ENCODE measurements at regions not wholly inside any gene's neighbourhood (a gene's known extent, or its start where the extent isn't known, plus 50 kb on each side); places are given as distances from the start of the nearest gene placed in this dataset.

GRCh38 chr4:17092736-17093437 lies 194.4 kb upstream of the LDB2 start:
- Histone ChIP-seq H3K36me3 (replicated peaks in 1 of 2; ENCODE audit: control insufficient read depth in 1 of 2, insufficient read depth in 2 of 2, low read length in 2 of 2) (no peaks in the 10 kb centered on the region), H3K4me2 (replicated peaks; ENCODE audit: extremely low read depth, low read length, poor library complexity, severe bottlenecking) (no peak overlapping the region), H3K27me3 (ENCODE audit: control insufficient read depth in 2 of 2, insufficient read depth in 2 of 2, low read length in 2 of 2) (no peaks in the 10 kb centered on the region), H2AFZ (ENCODE audit: insufficient read depth, low read depth, low read length, poor library complexity, severe bottlenecking) (no peak overlapping the region), H3K9ac (ENCODE audit: insufficient read depth, low read length, poor library complexity, severe bottlenecking) (no peak overlapping the region), H3K4me1 (ENCODE audit: control insufficient read depth in 1 of 2, insufficient read depth in 2 of 2, low read length in 2 of 2) (no peaks in the 10 kb centered on the region), H4K20me1 (ENCODE audit: insufficient read depth, low read length) (no peaks in the 10 kb centered on the region), H3K4me3 (replicated peaks in 1 of 3; ENCODE audit: low read depth in 2 of 3, low read length in 3 of 3) (no peak overlapping the region), H3K79me2 (ENCODE audit: insufficient read depth, low read length) (no peaks in the 10 kb centered on the region), H3K9me3 (replicated peaks in 1 of 2; ENCODE audit: control insufficient read depth in 1 of 2, insufficient read depth in 1 of 2, low read length in 2 of 2) (peaks cover 0 to 3% of the 10 kb centered on the region in 2 donors), H3K27ac (ENCODE audit: low read depth in 1 of 2, low read length in 2 of 2) (no peak overlapping the region)
- DNase-seq, result no peak
- Mint-ChIP-seq H3K9me3 (peaks cover 0 to 12% (median 3%) of the 10 kb centered on the region in 7 donors), H3K4me1 (no peaks in the 10 kb centered on the region), H3K27me3 (ENCODE audit: low read depth in 3 of 3) (peaks cover 0 to 6% (median 1%) of the 10 kb centered on the region in 3 donors), H3K36me3 (no peaks in the 10 kb centered on the region), H3K4me3 (no peak overlapping the region), H3K27ac (no peak overlapping the region)
- WGBS (ENCODE audit: insufficient coverage), result no CpG with 5 or more reads among the region's 2 CpGs
- TF ChIP-seq, protein P1, sequence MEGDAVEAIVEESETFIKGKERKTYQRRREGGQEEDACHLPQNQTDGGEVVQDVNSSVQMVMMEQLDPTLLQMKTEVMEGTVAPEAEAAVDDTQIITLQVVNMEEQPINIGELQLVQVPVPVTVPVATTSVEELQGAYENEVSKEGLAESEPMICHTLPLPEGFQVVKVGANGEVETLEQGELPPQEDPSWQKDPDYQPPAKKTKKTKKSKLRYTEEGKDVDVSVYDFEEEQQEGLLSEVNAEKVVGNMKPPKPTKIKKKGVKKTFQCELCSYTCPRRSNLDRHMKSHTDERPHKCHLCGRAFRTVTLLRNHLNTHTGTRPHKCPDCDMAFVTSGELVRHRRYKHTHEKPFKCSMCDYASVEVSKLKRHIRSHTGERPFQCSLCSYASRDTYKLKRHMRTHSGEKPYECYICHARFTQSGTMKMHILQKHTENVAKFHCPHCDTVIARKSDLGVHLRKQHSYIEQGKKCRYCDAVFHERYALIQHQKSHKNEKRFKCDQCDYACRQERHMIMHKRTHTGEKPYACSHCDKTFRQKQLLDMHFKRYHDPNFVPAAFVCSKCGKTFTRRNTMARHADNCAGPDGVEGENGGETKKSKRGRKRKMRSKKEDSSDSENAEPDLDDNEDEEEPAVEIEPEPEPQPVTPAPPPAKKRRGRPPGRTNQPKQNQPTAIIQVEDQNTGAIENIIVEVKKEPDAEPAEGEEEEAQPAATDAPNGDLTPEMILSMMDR (IDR thresholded peaks at IDR 0.05), result no peak
- intact Hi-C loops (cut with micrococcal nuclease), result no loop called here

DNA sequence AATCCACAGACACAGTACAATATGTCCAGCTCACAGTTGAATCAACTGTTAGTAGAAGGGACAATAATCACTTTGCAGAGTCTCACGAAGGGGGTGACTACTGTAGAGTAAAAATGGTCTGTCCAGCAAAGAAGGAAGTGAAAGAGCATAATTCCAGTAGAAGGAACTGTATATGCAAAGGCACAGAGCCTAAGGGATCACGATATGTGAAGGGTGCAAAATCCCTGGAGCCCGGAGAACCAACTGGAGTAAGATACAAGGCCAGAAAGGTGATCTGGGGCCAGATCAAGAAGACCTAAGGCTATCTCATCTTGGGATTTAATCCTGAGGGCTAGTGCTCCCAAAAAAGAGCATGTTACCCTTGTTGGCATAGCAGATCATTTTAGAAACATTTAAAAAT lies 192.7 kb upstream of the LDB2 start:
- H3K9me3 ChIP-seq (replicated peaks in 1 of 2; ENCODE audit: control insufficient read depth in 1 of 2, insufficient read depth in 1 of 2, low read length in 2 of 2), result peaks cover 6 to 10% of the 10 kb centered on the region in 2 donors
- H3K4me3 Mint-ChIP-seq, result no peak overlapping the region
- intact Hi-C loops (cut with micrococcal nuclease), result no loop called here
- H3K27ac Mint-ChIP-seq, result no peak overlapping the region
- no peaks in the 10 kb centered on the region for H3K4me1 ChIP-seq (ENCODE audit: control insufficient read depth in 1 of 2, insufficient read depth in 2 of 2, low read length in 2 of 2)
- H3K36me3 Mint-ChIP-seq, result no peaks in the 10 kb centered on the region
- H3K9ac ChIP-seq (ENCODE audit: insufficient read depth, low read length, poor library complexity, severe bottlenecking), result no peak overlapping the region
- no peak overlapping the region for H3K4me3 ChIP-seq (replicated peaks in 1 of 3; ENCODE audit: low read depth in 2 of 3, low read length in 3 of 3)
- H3K9me3 Mint-ChIP-seq, result peaks cover 3 to 19% (median 6%) of the 10 kb centered on the region in 7 donors
- no peaks in the 10 kb centered on the region for H3K4me1 Mint-ChIP-seq
- DNase-seq, result no peak
- TF ChIP-seq, protein P1 (IDR thresholded peaks at IDR 0.05), result no peak
- no peaks in the 10 kb centered on the region for H3K79me2 ChIP-seq (ENCODE audit: insufficient read depth, low read length)
- H3K36me3 ChIP-seq (replicated peaks in 1 of 2; ENCODE audit: control insufficient read depth in 1 of 2, insufficient read depth in 2 of 2, low read length in 2 of 2), result no peaks in the 10 kb centered on the region
- no peak overlapping the region for H3K4me2 ChIP-seq (replicated peaks; ENCODE audit: extremely low read depth, low read length, poor library complexity, severe bottlenecking)
- no peak overlapping the region for H2AFZ ChIP-seq (ENCODE audit: insufficient read depth, low read depth, low read length, poor library complexity, severe bottlenecking)
- H3K27ac ChIP-seq (ENCODE audit: low read depth in 1 of 2, low read length in 2 of 2), result no peak overlapping the region
- H4K20me1 ChIP-seq (ENCODE audit: insufficient read depth, low read length), result no peaks in the 10 kb centered on the region
- H3K27me3 Mint-ChIP-seq (ENCODE audit: low read depth in 3 of 3), result peaks cover 0 to 6% (median 1%) of the 10 kb centered on the region in 3 donors
- H3K27me3 ChIP-seq (ENCODE audit: control insufficient read depth in 2 of 2, insufficient read depth in 2 of 2, low read length in 2 of 2), result no peaks in the 10 kb centered on the region
- 87% methylated on average over 3 of the region's 3 CpGs for WGBS (ENCODE audit: insufficient coverage)
